GM12864 (cell line): ENCODE measurements at regions not wholly inside any gene's neighbourhood (a gene's known extent, or its start where the extent isn't known, plus 50 kb on each side); places are given as distances from the start of the nearest gene placed in this dataset.

Source experiments
- DNase-seq: peaks from one replicate; pipeline ENCODE4 v3.0.0-alpha.2; 2011; ENCODE audit warnings: low read depth
- H3K4me3 ChIP-seq: 2 replicates; pipeline ENCODE4 v1.5.1; 2011; ENCODE audit warnings: mild to moderate bottlenecking, low read depth, low read length, control low read depth
- TF ChIP-seq, protein P1 (sequence below): IDR thresholded peaks from 2 replicates; pipeline ENCODE4 v1.5.1; 2011; ENCODE audit warnings: low read depth, mild to moderate bottlenecking, moderate library complexity, low read length, control low read depth, inconsistent platforms; ENCODE audit errors: missing control alignments

DNA sequence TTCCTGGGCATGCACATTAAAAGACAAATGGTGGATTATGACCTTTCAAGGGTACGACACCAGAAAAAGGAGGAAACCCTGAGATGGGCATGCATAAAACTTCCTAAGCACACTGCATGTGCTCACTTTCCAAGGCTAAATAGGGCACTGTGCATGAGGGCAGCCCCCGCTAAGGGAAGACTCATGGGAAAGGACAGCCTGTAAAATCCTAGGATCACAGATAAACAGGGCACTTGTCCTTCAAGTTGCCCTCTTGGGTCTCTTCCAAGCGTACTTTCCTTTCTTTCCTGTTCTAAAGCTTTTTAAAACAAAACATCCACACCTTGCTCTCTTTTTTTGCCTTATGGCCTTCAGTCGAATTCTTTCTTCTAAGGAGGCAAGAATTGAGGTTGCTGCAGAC is 106.5 kb upstream of the SYNCRIP start:
- no peak for DNase-seq
- TF ChIP-seq, protein P1, sequence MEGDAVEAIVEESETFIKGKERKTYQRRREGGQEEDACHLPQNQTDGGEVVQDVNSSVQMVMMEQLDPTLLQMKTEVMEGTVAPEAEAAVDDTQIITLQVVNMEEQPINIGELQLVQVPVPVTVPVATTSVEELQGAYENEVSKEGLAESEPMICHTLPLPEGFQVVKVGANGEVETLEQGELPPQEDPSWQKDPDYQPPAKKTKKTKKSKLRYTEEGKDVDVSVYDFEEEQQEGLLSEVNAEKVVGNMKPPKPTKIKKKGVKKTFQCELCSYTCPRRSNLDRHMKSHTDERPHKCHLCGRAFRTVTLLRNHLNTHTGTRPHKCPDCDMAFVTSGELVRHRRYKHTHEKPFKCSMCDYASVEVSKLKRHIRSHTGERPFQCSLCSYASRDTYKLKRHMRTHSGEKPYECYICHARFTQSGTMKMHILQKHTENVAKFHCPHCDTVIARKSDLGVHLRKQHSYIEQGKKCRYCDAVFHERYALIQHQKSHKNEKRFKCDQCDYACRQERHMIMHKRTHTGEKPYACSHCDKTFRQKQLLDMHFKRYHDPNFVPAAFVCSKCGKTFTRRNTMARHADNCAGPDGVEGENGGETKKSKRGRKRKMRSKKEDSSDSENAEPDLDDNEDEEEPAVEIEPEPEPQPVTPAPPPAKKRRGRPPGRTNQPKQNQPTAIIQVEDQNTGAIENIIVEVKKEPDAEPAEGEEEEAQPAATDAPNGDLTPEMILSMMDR, result no peak
- no peak overlapping the region for H3K4me3 ChIP-seq

DNA sequence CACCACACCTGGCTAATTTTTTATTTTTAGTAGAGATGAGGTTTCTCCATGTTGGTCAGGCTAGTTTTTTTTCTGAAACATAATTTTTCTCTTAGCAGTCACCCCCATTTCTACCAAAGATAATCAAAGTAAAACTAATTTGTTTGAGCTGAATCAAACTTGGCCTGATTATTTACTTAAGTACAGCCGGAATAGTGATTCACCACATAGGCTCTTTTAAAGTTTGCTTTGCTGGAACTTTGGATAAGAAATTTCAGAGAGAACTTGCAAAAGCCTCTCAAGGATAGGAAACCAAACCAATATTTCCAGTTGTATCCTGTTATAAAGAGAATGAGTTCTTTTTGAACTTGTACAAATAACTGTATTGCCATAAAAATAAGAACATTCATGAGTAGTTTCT is 105.0 kb upstream of the SYNCRIP start:
- TF ChIP-seq, protein P1, result no peak
- no peak overlapping the region for H3K4me3 ChIP-seq
- no peak for DNase-seq

DNA sequence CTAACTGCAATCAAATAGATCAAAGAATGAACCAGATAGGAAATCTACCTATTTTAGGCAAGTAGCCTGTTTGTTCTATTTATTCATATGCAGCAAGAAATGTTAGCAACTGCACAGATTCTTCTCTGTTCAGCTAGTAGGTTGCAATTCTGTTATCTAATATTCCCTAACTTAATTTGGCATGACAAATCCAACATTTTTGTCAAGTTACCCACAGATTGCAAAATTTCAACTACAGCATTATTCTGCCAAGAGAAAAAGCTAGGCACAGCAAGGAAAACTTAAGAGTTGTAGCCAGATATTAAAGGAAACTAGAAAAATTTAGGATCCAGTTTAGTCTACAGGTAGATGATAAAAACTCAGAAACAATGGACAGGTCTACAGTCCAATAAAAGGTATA is 104.4 kb upstream of the SYNCRIP start:
- H3K4me3 ChIP-seq, result no peak overlapping the region
- TF ChIP-seq, protein P1, result no peak
- DNase-seq, result no peak

DNA sequence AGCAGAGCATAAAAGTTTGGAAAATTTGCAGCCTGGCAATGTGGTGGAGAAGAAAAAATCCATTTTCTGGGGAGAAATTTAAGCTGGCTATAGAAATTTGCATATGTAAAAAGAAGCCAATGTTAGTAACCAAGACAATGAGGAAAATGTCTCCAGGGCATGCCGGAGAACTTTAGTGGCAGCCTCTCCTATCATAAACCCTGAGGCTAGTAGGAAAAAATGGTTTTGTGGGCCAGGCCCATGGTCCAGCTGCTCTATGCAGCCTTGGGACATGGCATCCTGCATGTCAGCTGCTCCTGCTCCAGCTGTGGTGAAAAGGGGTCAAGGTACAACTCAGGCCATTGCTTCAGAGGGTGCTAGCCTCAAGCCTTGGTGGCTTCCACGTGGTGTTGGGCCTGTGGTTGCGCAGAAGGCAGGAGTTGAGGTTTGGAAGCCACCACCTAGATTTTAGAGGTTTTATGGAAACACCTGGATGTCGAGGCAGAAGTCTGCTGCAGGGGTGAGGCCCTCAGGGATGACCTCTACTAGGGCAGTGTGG is 101.8 kb upstream of the SYNCRIP start:
- TF ChIP-seq, protein P1, result no peak
- no peak for DNase-seq
- H3K4me3 ChIP-seq, result no peak overlapping the region

DNA sequence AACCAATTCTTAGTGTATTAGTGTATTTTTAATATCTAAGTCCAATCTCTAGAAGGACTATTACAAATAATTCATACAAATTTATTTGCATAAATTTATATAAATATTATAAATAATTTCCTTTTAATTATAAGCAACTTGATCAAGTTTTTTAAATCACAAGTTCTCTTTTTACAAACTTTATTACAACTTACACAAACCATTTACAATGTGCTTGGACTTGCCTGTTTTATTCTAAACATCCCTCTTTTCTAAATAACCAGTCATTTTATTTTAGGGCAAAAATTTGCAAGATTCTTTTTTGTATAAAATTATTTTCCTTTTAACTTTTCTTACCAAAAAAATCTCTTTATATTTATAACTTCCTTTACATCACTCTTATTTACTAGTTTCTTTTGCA is 83.5 kb upstream of the SYNCRIP start:
- TF ChIP-seq, protein P1, result no peak
- DNase-seq, result no peak
- no peak overlapping the region for H3K4me3 ChIP-seq

DNA sequence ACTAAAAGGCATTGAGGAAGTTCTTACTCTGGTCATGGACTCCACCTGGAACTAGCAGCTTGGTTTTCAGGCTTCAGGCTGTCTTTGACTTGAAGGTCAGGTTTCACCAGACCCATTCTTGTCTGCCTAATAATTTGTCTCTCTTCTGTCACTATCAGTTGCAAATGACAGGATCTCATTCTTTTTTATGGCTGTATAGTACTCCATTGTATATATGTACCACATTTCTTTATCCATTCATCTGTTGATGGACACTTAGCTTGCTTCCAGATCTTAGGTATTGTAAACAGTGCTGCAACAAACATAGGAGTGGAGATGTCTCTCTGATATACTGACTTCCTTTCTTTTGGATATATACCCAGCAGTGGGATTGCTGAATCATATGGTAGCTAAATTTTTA is 73.1 kb upstream of the SYNCRIP start:
- no peak overlapping the region for H3K4me3 ChIP-seq
- TF ChIP-seq, protein P1, result no peak
- no peak for DNase-seq

DNA sequence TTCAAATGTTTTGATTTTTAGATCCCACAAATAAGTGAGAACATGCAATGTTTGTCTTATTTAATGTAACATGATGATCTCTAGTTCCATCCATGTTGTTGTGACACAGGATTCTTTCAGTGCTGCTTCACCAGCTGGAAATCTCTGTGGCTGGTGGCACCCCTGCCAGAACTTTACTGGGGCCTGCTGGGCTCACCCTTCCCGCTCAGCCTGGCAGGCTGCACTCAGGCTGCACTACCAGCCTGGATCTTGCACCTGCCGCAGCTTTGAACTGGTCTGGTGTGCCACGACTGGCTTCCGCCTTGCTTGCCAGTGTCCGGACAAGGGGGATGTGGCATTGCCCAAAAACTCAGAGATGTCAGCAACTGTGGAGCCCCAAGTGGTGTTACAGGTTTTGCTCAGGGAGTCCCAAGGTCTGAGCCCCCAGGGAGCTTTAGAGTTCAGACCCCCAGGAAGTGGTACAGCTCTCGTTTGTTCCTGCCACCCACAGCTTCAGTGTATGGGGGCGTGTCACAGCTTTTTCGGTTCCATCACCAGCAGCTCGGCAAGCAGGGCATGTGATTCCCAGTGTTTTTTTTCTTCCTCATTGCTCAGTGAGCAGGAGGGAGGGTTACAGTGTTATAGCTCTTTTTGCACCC is 72.3 kb upstream of the SYNCRIP start:
- DNase-seq, result no peak
- no peak overlapping the region for H3K4me3 ChIP-seq
- TF ChIP-seq, protein P1, result no peak
